ENCODE measurements at regions not wholly inside any gene's neighbourhood (a gene's known extent, or its start where the extent isn't known, plus 50 kb on each side); places are given as distances from the start of the nearest gene placed in this dataset.

- TF ChIP-seq ZNF333 (CRISPR knock-in tag; IDR thresholded peaks at IDR 0.05; ENCODE audit: borderline replicate concordance), result no peak
Observed at GRCh38 chr17:77542551-77543490, 402.1 kb downstream of the SEC14L1 start (continued).

DNA sequence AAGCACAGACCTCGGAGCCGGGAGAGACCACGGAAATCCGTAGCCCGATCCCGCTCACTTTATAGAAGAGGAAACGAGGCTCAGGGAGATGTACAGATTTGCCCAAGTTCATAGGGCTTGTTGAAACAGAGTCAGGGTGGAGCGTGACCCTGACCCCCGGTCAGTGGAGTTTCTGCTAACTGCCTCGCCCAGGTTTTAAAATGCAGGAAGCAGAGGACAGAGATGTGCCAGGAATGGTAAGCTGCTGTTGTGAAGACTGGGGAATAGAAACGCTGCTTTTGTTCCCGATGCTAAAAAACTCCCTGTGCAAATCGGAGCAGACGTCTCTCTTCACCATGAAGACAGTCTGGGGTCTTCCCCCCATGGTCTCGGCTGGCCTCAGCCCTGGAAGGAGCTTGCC is 403.0 kb downstream of the SEC14L1 start:
- Histone ChIP-seq H3K4me2 (ENCODE audit: low read depth, low read length) (no peak overlapping the region), H3K9me3 (ENCODE audit: low read length) (no peaks in the 10 kb centered on the region), H3K79me2 (ENCODE audit: insufficient read depth, low read length) (no peaks in the 10 kb centered on the region), H2AFZ (ENCODE audit: low read length) (no peak overlapping the region), H3K27ac (ENCODE audit: extremely low read length, insufficient read depth, low read length) (no peak overlapping the region), H3K4me3 (replicated peaks in 1 of 3; ENCODE audit: insufficient read depth in 1 of 3, low read depth in 2 of 3, low read length in 3 of 3) (no peak overlapping the region), H3K9ac (ENCODE audit: insufficient read depth, low read depth, low read length) (no peak overlapping the region), H3K36me3 (replicated peaks in 1 of 2; ENCODE audit: control insufficient read depth in 1 of 2, insufficient read depth in 2 of 2, low read length in 2 of 2) (no peaks in the 10 kb centered on the region), H4K20me1 (ENCODE audit: insufficient read depth, low read length) (peaks cover 7% of the 10 kb centered on the region; the same call in 1 of the 2 replicates), H3K4me1 (ENCODE audit: insufficient read depth, low read length) (no peaks in the 10 kb centered on the region), H3K27me3 (ENCODE audit: control insufficient read depth in 1 of 2, insufficient read depth in 2 of 2, low read length in 2 of 2) (peaks cover 19 to 84% of the 10 kb centered on the region in 2 experiments; a peak in 4 of 5 replicates)
- ChIA-PET POLR2A (no interaction called here), CTCF (ENCODE audit: low intra/inter-chr PET ratio, low total read pairs) (interaction anchor here (1.6 kb wide), 1 partner anchor 470 kb away, joined by 3 read pairs; no protein-coding TSS in a partner anchor)
- 3% methylated on average over 15 of the region's 15 CpGs for WGBS (ENCODE audit: low lambda C conversion rate)
- in situ Hi-C loops (cut with HindIII; ENCODE audit: extremely low pct_ligation_motif_present, low pct_unique_long_range_greater_than_20kb) (no loop called here), intact Hi-C loops (cut with micrococcal nuclease; ENCODE audit: unreplicated experiment) (loop anchor here (5.0 to 10.0 kb wide), 2 partner anchors 238 to 471 kb away; no protein-coding TSS in a partner anchor)
- TF ChIP-seq NR2F2 (IDR thresholded peaks at IDR 0.05; ENCODE audit: borderline replicate concordance, low read depth), result peak; percentile 41; the same call in 1 of the 2 replicates
- TF ChIP-seq NCOA5 (CRISPR knock-in tag; IDR thresholded peaks at IDR 0.05), result no peak
- no peak for TF ChIP-seq FOXC1 (CRISPR knock-in tag; IDR thresholded peaks at IDR 0.05; ENCODE audit: borderline replicate concordance)
- peak; percentile 69 for TF ChIP-seq NR2F6 (IDR thresholded peaks at IDR 0.05)
- TF ChIP-seq NR2F6 (CRISPR knock-in tag; IDR thresholded peaks at IDR 0.05), result peak; percentile 56; the same call in 1 of the 2 replicates
- TF ChIP-seq NFE2L1 (CRISPR knock-in tag; IDR thresholded peaks at IDR 0.05; ENCODE audit: borderline replicate concordance), result no peak
- no peak for TF ChIP-seq ADNP (CRISPR knock-in tag; IDR thresholded peaks at IDR 0.05)
- TF ChIP-seq, protein P1, sequence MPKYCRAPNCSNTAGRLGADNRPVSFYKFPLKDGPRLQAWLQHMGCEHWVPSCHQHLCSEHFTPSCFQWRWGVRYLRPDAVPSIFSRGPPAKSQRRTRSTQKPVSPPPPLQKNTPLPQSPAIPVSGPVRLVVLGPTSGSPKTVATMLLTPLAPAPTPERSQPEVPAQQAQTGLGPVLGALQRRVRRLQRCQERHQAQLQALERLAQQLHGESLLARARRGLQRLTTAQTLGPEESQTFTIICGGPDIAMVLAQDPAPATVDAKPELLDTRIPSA (CRISPR knock-in tag; IDR thresholded peaks at IDR 0.05; ENCODE audit: borderline replicate concordance), result no peak
- TF ChIP-seq NR2F1 (CRISPR knock-in tag; IDR thresholded peaks at IDR 0.05), result peak; percentile 21 to 36; a peak in 2 of 4 replicates
- TF ChIP-seq ZBTB42 (CRISPR knock-in tag; IDR thresholded peaks at IDR 0.05), result no peak
- no peak for TF ChIP-seq AGO2 (optimal IDR thresholded peaks at IDR 0.05; ENCODE audit: low read depth, low read length)
- no peak for TF ChIP-seq ATRX (CRISPR knock-in tag; IDR thresholded peaks at IDR 0.05; ENCODE audit: borderline replicate concordance)
- no peak for TF ChIP-seq RFX3 (CRISPR knock-in tag; IDR thresholded peaks at IDR 0.05)
- TF ChIP-seq TBL1XR1 (IDR thresholded peaks at IDR 0.05; ENCODE audit: borderline replicate concordance, low read length, partially characterized antibody), result no peak
- TF ChIP-seq, protein P2, sequence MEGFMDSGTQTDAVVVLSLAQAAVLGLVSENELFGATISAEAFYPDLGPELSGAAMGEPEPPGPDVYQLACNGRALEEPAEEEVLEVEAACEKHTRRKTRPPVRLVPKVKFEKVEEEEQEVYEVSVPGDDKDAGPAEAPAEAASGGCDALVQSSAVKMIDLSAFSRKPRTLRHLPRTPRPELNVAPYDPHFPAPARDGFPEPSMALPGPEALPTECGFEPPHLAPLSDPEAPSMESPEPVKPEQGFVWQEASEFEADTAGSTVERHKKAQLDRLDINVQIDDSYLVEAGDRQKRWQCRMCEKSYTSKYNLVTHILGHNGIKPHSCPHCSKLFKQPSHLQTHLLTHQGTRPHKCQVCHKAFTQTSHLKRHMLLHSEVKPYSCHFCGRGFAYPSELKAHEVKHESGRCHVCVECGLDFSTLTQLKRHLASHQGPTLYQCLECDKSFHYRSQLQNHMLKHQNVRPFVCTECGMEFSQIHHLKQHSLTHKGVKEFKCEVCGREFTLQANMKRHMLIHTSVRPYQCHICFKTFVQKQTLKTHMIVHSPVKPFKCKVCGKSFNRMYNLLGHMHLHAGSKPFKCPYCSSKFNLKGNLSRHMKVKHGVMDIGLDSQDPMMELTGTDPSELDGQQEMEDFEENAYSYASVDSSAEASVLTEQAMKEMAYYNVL (CRISPR knock-in tag; IDR thresholded peaks at IDR 0.05; ENCODE audit: borderline replicate concordance), result no peak
- TF ChIP-seq, protein P3, sequence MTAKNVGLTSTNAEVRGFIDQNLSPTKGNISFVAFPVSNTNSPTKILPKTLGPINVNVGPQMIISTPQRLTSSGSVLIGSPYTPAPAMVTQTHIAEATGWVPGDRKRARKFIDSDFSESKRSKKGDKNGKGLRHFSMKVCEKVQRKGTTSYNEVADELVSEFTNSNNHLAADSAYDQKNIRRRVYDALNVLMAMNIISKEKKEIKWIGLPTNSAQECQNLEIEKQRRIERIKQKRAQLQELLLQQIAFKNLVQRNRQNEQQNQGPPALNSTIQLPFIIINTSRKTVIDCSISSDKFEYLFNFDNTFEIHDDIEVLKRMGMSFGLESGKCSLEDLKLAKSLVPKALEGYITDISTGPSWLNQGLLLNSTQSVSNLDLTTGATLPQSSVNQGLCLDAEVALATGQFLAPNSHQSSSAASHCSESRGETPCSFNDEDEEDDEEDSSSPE (CRISPR knock-in tag; IDR thresholded peaks at IDR 0.05), result no peak
- TF ChIP-seq MEIS1 (CRISPR knock-in tag; IDR thresholded peaks at IDR 0.05; ENCODE audit: borderline replicate concordance), result no peak
- no peak for DNase-seq (ENCODE audit: low spot score)
- no peak for FAIRE-seq
- BruUV-seq (replicated peaks), result no TSS peak
- ATAC-seq, result no peak

Measured in HepG2 (cell line).